ENCODE measurements at regions not wholly inside any gene's neighbourhood (a gene's known extent, or its start where the extent isn't known, plus 50 kb on each side); places are given as distances from the start of the nearest gene placed in this dataset.
"Not testable (repeated sequence)": the region's sequence is repeated elsewhere in the genome, so short reads cannot be mapped to it uniquely, and the experiment has no call there.

DNA sequence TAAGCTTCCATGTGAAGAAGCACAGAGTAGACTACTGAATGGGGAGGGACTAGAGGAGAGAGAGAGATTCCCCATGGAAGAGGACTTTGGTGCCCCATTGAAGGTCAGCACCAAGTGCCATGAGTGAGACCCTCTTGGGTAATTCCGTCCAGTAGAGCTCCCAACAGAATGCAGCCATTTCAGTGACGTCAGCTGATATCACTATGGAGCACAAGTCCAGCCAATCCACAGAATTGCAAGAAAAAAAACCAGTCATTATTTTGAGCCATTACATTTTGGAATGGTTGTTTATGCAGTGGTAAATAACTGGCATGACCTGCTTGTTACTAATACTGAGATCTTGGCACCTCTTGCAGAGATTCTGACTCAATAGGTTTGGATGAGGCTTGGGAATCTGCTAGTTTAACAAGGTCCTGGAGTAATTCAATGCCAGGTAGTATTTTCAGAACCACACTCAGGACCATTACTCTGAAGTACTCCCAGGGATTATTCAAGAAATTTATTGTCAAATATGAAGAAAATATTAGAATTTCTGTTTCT lies 52.6 kb upstream of the SP8 start:
- no peak for DNase-seq

DNA sequence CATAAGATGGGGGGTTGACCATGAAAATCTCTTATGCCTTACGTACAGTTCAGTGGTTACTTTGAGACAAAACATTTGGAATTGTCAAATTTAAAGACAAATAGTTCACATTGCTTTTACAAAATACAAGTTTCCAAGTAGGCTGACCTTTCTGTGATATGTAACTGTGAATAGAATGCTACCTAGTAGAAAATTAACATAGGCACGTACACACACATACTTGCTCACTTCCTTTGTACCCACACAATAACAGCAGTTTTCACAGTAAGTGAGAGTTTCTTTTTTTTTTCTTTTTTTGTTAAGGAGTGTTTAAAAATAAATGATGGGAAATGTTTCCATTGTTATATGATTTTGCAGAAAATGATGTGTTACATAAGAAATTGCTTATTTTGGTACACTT lies 53.3 kb upstream of the SP8 start:
- no peak for DNase-seq

DNA sequence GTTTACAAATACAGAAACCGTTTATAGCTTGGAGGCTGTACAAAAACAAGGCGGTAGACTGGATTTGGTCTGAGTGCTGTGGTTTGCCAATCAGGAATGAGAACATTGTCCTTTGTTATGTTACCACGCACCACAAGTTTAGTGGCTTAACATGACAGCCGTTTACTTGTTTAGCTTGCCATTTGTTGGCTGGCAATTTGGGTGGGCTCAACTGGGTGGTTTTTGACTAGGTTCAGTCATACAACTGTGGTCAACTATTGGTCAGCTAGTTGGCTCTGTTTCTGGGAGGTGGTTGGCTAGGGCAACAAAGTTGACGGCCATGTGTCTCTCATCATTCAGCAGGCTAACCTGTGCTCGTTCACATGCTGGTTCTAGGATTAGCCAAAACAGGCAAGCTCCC lies 60.1 kb upstream of the SP8 start:
- DNase-seq, result no peak

DNA sequence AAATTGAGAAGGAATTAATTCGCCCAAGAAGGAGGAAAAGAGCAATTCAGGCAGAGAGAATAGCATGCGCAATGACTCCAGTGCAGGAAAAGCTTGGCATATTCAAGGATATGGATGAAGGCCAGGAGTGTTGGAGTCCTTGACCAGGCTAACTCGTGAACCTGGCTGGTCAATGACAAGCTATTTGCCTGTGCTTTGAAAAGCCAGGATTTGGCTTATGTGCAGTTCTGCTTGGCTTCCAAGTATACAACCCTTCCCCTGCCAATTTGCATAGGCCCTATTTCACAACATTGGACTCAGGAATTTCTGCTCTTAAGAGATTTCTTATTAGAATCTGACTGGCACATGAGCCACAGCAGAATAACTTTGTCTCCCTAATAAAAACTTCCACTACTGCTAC lies 72.3 kb upstream of the SP8 start:
- DNase-seq, result no peak

DNA sequence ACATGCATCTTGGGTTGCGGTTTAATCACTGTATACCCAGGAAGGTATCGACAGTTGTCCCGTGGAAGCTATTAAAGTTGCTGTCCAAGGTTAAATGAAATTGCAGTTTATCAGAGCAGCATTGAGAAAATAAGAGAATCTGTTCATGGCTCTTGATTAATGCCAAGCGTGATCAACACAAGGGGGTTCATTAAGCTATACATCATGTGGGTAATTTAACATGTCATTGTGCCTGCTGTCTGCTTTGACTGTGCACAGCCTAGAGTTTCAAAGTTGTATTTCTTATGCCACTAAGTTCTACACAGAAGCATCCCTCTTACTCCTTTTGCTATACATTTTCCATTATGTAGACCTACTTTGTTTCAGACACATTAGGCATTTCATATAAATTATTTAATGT lies 74.8 kb upstream of the SP8 start:
- no peak for DNase-seq

DNA sequence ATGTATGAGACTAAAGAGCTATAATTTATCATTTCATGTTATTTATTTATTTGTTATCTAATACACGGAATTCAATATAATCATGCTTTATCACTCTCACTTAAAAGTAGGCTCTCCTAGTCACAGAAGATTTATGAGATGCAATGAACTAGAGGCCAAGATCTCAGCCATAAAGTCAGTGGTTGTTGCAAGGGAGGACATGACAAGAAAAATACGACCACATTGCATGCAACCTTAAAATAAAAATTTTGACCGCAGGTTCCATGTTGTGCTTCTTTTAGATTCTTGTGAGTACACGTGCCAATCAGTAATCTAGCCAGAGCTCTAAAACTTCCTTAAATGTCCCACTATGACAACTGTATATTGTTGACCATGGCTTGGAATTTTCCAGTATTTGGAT lies 75.9 kb upstream of the SP8 start:
- no peak for DNase-seq

DNA sequence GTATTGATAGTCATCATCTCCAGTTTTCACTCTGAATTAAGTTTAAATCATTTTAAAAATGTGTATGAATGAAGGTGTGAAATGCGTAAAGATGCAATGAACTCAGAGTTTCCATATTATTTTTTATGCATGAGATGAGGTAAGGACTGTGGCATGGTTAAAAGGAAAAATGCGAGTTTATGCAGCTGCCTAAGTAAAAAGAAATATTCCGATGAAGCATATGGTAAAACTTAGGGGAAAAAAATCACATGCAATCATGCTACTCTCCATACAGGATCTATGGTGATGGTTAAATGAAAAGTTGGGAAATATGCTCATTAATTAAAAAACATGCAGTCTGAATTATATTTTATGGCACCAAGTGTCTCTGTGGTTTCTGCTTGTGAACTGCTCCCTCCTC lies 77.5 kb upstream of the SP8 start:
- no peak for DNase-seq

DNA sequence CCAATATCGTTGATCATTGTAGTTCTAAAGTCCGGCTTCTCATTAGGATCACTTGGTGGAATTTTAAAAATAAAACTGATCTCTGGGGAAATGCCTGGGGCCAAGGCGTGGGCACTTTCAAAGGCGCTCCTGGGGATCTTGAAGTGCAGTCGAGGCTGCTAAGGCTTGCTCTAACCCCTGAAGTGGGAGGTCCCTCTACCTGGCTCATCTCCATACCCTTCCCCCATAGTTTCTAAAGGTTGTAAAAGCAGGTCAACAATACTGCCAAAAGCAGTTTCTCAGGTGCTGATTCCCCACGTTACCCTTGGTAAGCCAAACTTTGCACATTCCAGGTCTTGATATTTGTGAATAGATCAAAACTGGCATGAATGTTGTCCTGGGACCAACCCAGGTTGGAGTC lies 79.0 kb upstream of the SP8 start:
- DNase-seq, result no peak

DNA sequence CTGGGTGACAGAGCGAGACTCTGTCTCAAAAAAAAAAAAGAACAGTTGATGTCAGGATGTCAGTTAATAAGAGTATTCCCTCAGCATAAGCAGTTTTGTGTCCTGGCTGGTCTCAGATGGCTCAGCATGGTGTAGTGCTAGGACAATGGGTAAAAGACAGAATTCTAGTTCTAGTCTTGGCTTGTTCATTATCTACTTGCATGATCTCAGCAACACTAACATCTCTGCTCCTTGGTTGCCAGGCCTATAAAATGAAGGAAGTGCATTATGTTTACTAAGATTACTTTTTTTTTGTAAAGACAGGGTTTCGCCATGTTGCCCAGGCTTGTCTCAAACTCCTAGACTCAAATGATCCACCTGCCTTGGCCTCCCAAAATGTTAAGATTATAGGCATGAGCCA lies 84.3 kb upstream of the SP8 start:
- DNase-seq, result no peak

DNA sequence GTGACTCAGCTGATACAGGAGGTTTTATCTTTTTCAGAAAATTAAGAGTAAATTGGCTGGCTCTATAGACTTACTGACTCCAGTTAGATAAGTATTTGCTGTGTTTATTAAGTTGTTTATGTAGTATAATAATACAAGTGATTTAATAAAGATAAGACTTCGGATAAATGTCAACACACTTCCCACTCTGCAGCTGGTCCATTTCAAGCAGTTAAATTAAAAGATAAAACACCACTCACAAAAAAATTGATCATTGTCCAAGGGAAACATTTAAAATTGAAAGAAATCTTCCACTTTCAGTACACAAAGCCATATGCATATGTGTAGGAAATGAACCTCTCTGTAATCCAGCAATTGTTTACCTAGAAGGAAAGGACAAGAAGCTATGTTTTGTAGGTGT lies 106.1 kb upstream of the SP8 start:
- no peak for DNase-seq

DNA sequence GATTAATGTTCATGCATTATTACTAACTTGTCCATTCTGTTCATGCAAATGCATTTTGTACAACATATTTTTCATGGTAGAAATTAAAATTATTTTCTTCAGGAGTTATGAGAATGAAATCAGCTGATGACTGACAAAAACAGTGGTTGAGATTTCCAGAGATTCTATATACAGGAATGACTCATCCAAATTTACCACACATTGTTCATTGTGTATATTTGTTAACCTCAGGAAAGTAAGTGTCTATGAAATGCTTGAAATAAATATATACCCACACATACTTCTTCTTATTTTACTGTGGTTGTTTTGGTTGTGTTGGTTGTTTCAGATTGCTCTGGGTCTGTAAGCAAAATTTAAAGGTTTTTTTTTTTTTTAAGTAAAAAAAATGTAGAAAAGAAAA lies 108.1 kb upstream of the SP8 start:
- no peak for DNase-seq

DNA sequence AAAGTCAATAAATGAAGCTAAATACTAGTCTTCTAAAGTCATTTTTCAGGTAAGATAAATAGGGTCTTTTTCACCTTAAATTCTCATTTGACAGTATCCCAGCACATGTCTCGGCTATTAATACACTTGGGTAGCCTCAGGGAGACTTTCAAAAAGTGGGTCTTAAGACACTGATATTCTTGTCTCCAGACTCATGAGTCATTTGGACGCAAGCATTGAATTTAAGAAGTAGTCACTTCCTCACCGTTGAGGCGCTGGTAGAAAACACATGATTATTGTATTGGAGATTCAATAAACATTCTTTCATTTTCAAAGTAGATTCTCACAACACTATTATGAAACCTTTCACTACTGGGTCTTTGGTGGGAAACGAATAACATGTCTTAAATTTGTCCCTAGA lies 108.9 kb upstream of the SP8 start:
- DNase-seq, result no peak

DNA sequence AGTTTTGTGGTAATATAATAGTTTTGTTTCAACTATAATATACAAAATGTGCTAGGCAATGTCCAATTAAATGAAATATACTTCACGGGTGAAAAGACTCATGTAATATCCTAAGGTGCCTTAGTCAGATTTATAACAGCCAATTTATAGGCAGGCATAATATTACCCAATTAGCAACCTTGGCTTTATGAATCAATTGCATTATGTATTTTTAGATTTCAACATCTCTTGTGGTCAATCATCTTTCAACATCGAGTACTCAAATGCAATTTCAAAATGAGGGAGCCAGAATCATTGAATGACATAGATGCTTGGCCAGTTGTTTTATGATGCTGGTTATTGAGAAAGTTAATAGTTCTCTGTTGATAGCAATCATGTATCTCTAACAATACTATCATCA lies 110.3 kb upstream of the SP8 start:
- no peak for DNase-seq

DNA sequence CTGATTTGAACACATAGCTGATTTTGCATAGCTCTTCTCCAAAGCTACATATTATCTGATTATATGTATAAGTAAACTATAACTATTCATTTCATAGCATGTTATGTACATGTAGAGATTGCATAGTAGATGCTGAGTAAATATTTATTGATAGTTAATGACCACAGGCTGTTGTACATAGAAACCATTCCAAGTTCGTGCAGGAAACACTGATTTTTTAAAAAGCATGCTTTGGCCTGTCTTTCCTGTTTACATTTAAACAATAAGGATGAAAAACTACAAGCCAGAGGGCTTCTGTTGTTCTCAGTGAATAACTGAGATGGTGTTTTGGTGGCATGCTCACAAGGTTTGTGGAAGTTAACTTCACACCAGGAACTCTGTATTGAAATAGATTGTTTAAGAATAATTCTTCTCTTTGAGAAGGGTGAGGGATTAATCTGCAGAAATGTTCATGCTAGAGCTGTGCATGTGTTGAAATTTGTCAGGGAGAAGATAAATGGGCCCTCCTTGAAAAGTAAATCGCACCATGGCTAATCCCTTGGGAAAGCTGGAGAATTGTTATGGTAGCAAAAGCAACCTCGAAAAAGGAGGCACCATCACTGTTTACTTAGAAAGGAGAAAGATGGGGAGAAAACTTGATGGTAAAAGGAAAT lies 120.2 kb upstream of the SP8 start:
- DNase-seq, result peak; percentile 61

DNA sequence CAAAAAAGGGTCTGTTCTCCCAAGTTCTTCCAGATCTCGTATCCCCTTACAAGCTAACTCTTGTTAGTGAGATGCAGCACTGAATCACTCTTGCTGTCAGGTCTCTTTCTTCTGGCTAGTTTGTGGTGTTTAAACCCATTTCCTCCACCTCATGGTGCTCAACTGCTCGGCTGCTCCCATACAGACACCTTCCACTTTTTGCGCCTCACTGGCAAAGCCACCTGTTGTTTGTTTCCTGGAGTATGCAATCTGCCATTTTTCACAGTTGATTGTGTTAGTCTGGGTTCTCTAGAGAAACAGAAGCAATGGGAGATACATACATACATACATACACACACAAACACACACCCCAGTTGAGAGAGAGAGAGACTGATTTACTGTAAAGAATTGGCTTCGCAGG lies 124.4 kb upstream of the SP8 start:
- no peak for DNase-seq

DNA sequence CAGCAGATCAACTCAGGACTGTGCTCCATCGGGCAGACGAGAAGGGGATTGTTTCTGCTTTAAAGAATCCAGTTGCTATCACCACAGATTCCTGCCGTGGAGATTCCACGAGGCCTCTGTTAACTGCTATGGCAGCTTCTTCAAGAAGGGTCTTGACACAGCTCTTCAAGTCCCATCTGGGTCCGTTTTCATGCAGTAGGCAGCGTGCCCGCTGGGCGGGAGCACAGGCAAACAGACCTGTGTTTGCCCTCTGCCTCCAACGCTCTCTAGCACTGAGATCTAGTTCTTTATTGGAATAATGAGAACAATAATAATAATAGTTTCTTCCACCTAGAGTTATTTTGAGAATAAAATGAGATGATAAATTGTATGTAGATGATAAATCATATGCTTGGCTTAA lies 127.2 kb upstream of the SP8 start:
- no peak for DNase-seq

DNA sequence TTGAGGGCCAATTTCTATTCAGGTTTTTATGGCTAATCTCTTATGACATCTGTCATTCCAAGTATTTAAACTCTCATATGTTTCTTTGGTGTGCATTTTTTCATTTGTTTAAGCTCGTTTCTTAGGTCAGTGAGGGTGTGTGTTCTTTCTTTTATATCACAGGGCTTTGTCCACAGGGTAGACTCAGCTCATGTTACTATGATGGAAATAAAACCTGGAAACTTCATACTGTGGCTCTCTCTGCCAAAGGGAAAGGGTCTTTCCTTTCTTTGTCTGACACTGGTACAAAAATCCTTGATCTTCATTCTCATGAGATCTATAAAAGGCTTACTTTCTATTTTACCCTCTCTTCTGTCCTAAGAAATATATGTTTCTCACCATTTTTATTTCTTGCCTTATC lies 129.6 kb upstream of the SP8 start:
- no peak for DNase-seq

DNA sequence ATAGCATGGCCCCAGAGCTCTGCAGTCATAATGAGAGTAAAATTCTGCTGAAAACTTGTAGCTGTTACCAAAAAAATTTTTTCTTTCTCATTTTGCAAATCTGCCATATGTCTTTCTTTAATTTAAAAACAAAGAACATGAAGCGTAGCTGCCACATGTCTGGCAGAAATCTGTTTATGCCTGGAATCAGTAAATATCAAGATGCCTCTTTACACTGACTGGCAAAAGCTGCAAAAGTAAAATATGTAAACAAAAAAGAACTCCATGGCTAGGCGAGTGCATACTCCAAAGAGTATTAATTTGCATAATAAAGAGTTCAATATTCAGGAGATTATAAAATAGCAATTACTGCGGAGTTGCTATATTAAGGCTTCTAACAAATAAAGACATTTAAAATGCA lies 130.9 kb upstream of the SP8 start:
- DNase-seq, result no peak

DNA sequence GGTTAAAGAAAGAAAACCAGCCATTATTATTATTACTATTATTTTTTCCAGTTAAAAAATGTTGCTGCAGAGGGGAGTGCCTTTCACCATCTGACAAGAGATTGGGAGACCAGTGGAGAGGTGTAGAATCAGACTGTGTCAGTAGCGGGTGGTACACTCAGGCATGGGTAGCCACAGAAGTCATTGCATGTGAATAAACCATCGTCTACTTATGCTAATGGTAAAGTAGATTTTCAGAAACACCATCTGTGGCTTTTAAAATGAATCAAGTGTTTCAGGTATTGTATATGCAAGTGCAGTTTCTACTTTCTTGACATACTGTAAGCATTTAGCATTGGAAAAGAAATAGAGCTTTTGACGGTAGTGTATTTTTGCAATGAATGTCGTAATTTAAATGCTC lies 131.5 kb upstream of the SP8 start:
- DNase-seq, result no peak

DNA sequence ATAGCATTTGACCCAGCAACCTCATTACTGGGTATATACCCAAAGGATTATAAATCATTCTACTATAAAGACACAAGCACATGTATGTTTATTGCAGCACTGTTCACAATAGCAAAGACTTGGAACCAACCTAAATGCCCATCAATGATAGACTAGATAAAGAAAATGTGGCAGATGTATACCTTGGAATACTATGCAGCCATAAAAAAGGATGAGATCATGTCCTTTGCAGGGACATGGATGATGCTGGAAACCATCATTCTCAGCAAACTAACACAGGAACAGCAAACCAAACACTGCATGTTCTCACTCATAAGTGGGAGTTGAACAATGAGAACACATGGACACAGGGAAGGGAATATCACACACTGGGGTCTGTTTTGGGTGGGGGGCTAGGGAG lies 140.5 kb upstream of the SP8 start:
- not testable (repeated sequence) for DNase-seq

DNA sequence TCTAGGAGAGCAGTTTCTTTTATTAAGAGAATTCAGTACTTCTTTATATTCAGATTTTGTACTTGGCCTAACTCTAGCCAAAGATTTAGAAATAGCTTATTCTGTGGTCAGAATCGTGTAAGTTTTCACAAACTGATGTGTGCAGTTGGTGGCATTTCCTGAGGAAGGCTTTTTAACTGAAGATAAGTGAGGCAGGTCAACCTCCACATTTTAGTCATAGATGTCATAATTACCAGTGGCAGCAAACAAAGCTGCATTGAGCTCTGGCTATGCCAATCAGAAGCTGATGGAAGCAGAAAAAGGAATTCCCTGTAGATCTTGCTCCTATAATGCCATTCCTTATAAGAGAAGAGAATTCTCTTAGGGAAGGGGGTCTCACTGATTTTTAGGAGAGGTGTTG lies 141.3 kb upstream of the SP8 start:
- DNase-seq, result no peak

DNA sequence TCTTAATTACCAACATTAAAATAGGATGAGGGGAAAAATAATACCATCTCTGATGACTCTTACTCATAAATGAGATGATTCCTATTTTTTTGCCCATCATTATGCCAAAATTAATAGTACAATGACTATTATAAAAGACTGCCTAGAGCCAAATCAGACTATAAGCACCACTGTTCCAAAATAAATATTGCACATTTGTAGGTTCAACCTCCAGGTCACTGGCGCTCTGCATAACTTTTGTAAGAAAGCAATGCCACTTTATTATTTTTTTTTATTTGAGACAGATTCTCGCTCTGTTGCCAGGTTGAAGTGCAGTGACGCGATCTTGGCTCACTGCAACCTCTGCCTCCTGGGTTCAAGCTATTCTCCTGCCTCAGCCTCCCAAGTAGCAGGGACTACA lies 142.5 kb upstream of the SP8 start:
- no peak for DNase-seq

DNA sequence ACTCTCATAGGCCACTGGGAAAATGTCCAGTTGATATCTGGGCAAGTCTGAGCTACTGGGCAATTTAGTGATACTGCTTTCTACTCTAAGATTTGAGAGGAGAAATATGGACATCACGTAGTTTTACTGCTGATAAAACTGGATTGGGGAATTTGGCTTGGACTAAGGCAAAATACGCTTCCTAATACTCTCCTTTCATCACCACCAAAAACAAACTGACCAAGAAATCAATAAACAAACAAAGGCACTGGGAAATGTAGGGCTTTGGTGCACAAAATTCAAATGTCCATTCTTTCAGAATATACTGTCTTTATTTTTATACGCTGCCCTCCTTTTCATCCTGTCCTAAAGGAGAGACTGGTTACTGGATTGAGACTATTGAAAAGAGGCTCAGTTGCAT lies 145.1 kb upstream of the SP8 start:
- no peak for DNase-seq

DNA sequence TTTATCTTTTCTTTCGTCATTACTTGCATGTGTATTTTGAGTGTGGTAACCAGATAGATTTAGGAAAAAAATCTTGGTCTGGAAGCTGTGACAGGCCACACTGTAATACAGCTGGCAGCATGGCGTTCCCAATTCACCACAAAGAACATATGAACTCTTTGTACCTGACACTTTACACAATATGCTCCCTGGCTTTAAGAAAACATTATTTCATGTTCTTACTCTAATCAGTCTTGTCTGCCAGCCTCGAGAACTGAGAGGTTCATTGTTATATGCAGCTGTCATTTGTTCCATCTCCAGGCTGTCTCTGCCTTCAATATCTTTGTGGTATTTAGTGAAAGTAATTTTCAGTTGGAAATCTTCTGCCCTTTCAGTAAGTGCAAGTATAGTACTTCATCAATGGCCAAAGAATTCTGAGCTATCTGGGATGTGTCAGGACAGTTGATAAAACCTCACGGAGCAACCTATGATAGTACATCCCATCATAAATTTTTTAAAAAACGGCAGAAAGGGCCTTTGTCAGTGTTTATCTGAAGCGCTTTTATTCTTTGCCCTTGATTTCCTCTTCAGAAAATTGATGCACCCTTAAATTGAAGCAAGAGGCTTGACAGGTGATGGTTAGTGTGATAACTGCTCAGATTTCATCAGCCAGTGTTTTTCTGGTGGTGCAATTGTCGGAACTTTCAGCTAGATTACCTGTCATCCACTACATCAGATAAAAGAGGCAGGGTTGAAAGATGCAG lies 146.3 kb upstream of the SP8 start:
- no peak for DNase-seq

DNA sequence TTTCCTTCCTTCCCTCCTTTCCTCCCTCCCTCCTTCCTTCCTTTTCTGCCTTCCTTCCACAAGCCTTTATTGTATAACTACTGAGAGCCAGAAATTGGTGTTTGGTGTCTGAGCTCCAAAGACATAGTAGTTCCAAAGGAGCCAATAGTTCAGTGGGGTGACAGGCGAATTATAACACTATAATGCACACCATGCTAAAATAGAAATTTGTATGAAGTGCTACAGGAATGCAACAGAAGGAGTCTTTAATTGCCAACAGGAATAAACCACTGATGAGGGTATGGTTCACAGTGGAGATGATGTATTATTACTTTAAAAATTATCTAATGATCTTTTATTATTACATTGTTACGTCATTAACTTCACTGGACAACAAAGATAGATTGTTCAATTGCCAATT lies 158.8 kb upstream of the SP8 start:
- DNase-seq, result no peak
